GM23338 (cell line): ENCODE measurements at regions not wholly inside any gene's neighbourhood (a gene's known extent, or its start where the extent isn't known, plus 50 kb on each side); places are given as distances from the start of the nearest gene placed in this dataset.

ENCODE experiments used
- ATAC-seq: fragments of 200-7000 bp; cut with Tn5 transposase; 3 replicates; pipeline ENCODE4 v1.9.1; 2020
- DNase-seq: peaks from one replicate; pipeline ENCODE4 v3.0.0-alpha.2; 2015; ENCODE audit warnings: low spot score
- H2AFZ ChIP-seq: fragments of 200-600 bp; sonication (generic); 2 replicates; pipeline ENCODE4 v1.8.0; 2016; ENCODE audit warnings: antibody characterized with exemption, mild to moderate bottlenecking, moderate library complexity
- H3F3A ChIP-seq: fragments of 200-600 bp; sonication (generic); replicated peaks from 2 replicates; pipeline ENCODE4 v1.8.0; 2017; ENCODE audit warnings: antibody characterized with exemption, mixed run types, low read depth
- H3K27ac ChIP-seq: fragments of 200-600 bp; sonication (generic); 2 replicates; pipeline ENCODE4 v1.6.1; 2016; ENCODE audit warnings: low read depth
- H3K27me3 ChIP-seq: fragments of 200-600 bp; sonication (generic); 2 replicates; pipeline ENCODE4 v1.8.0; 2016; ENCODE audit warnings: mild to moderate bottlenecking, mixed run types, moderate library complexity; ENCODE audit not compliant: insufficient read depth
- H3K36me3 ChIP-seq: fragments of 200-600 bp; sonication (generic); 2 replicates; pipeline ENCODE4 v1.8.0; 2016; ENCODE audit warnings: mild to moderate bottlenecking; ENCODE audit not compliant: insufficient read depth
- H3K4me1 ChIP-seq: fragments of 200-600 bp; sonication (generic); 2 replicates; pipeline ENCODE4 v1.8.0; 2016; ENCODE audit warnings: mild to moderate bottlenecking, moderate library complexity; ENCODE audit not compliant: insufficient read depth
- H3K4me2 ChIP-seq: fragments of 200-600 bp; sonication (generic); 2 replicates; pipeline ENCODE4 v1.7.1; 2017; ENCODE audit warnings: mixed run types
- H3K4me3 ChIP-seq: fragments of 200-600 bp; sonication (generic); 2 replicates; pipeline ENCODE4 v1.6.1; 2016; ENCODE audit warnings: mixed run types
- H3K79me2 ChIP-seq: fragments of 200-600 bp; sonication (generic); replicated peaks from 2 replicates; pipeline ENCODE4 v1.8.0; 2017; ENCODE audit warnings: mild to moderate bottlenecking; ENCODE audit not compliant: insufficient read depth
- H3K9me2 ChIP-seq: fragments of 200-600 bp; sonication (generic); 2 replicates; pipeline ENCODE4 v1.8.0; 2017; ENCODE audit not compliant: insufficient read depth
- H4K20me1 ChIP-seq: fragments of 200-600 bp; sonication (generic); replicated peaks from 2 replicates; pipeline ENCODE4 v1.8.0; 2017; ENCODE audit warnings: mild to moderate bottlenecking; ENCODE audit not compliant: insufficient read depth
- H3K27ac Mint-ChIP-seq: 2 replicates; pipeline ENCODE4 v1.8.0; 2020; ENCODE audit warnings: inconsistent platforms, mild to moderate bottlenecking, moderate library complexity, mixed read lengths
- H3K27me3 Mint-ChIP-seq: 3 replicates; pipeline ENCODE4 v1.8.0; 2022; ENCODE audit warnings: low read depth, mild to moderate bottlenecking, moderate library complexity, mixed read lengths, inconsistent platforms; ENCODE audit not compliant: insufficient read depth, poor library complexity
- H3K36me3 Mint-ChIP-seq: 3 replicates; pipeline ENCODE4 v1.8.0; 2021; ENCODE audit warnings: low read depth, mild to moderate bottlenecking, inconsistent platforms, moderate library complexity, mixed read lengths
- H3K4me1 Mint-ChIP-seq: 3 replicates; pipeline ENCODE4 v1.8.0; 2020; ENCODE audit warnings: mild to moderate bottlenecking, inconsistent platforms, mixed read lengths
- H3K4me3 Mint-ChIP-seq: 3 replicates; pipeline ENCODE4 v1.8.0; 2021; ENCODE audit warnings: moderate library complexity, mild to moderate bottlenecking, inconsistent platforms, mixed read lengths
- H3K9me3 Mint-ChIP-seq: 3 replicates; pipeline ENCODE4 v1.8.0; 2020; ENCODE audit warnings: moderate library complexity, mild to moderate bottlenecking, inconsistent platforms, mixed read lengths
- JUNB ChIP-seq: IDR thresholded peaks from one replicate; pipeline ENCODE4 v1.6.1; 2016; ENCODE audit warnings: antibody characterized with exemption; ENCODE audit not compliant: unreplicated experiment
- POLR2AphosphoS5 ChIP-seq: IDR thresholded peaks from 2 replicates; pipeline ENCODE4 v1.6.1; 2016; ENCODE audit warnings: antibody characterized with exemption, low read depth
- ZNF462 ChIP-seq: fragments of 250-450 bp; sonication (Bioruptor Pico); IDR thresholded peaks from 2 replicates; pipeline ENCODE4 v1.5.0; 2020; ENCODE audit warnings: mild to moderate bottlenecking, moderate library complexity

- TF ChIP-seq ZNF462 (CRISPR knock-in tag), result no peak
- no peak for TF ChIP-seq JUNB
Observed at GRCh38 chr3:178342111-178342510, 194.1 kb upstream of the KCNMB2 start (continued).

- Histone ChIP-seq H3K4me3 (no peak overlapping the region), H3K36me3 (no peaks in the 10 kb centered on the region), H4K20me1 (no peaks in the 10 kb centered on the region), H3K27me3 (no peaks in the 10 kb centered on the region), H3K27ac (no peak overlapping the region), H3K79me2 (no peaks in the 10 kb centered on the region), H3K4me1 (peaks cover 4% of the 10 kb centered on the region; the same call in 1 of the 2 replicates), H3K9me2 (no peaks in the 10 kb centered on the region; the same call in 1 of the 2 replicates), H3K4me2 (no peak overlapping the region), H3F3A (no peaks in the 10 kb centered on the region), H2AFZ (no peak overlapping the region)
- ATAC-seq, result no peak
- peaks cover 3% of the 10 kb centered on the region for H3K27me3 Mint-ChIP-seq
- H3K36me3 Mint-ChIP-seq, result no peaks in the 10 kb centered on the region
- H3K4me1 Mint-ChIP-seq, result peaks cover 12% of the 10 kb centered on the region
- DNase-seq, result no peak
- no peak for TF ChIP-seq ZNF462 (CRISPR knock-in tag)
- no peak for TF ChIP-seq JUNB
- TF ChIP-seq POLR2AphosphoS5, result no peak
- H3K9me3 Mint-ChIP-seq, result no peaks in the 10 kb centered on the region
- no peak overlapping the region for H3K27ac Mint-ChIP-seq
- no peak overlapping the region for H3K4me3 Mint-ChIP-seq
Observed at GRCh38 chr3:178343433-178344038, 192.7 kb upstream of the KCNMB2 start.
